ENCODE measurements at regions not wholly inside any gene's neighbourhood (a gene's known extent, or its start where the extent isn't known, plus 50 kb on each side); places are given as distances from the start of the nearest gene placed in this dataset.

GRCh38 chr18:1527805-1528204 is 623.1 kb downstream of the ADCYAP1 start:
- H3K4me3 ChIP-seq (ENCODE audit: low read depth, low read length) = no peak overlapping the region
- no peak for DNase-seq (ENCODE audit: low read depth)
- no peak for TF ChIP-seq MYC (IDR thresholded peaks at IDR 0.05; ENCODE audit: low read depth, low read length)
- TF ChIP-seq MAX (IDR thresholded peaks at IDR 0.05; ENCODE audit: low read depth, low read length) = no peak
- TF ChIP-seq POLR2A (IDR thresholded peaks at IDR 0.05; ENCODE audit: extremely low read depth, insufficient read length) = no peak
- no peak for TF ChIP-seq CTCF (IDR thresholded peaks at IDR 0.05; ENCODE audit: low read depth, low read length)

GRCh38 chr18:1528447-1528846 is 623.8 kb downstream of the ADCYAP1 start:
- TF ChIP-seq MAX (IDR thresholded peaks at IDR 0.05; ENCODE audit: low read depth, low read length) = no peak
- no peak for TF ChIP-seq MYC (IDR thresholded peaks at IDR 0.05; ENCODE audit: low read depth, low read length)
- no peak for TF ChIP-seq POLR2A (IDR thresholded peaks at IDR 0.05; ENCODE audit: extremely low read depth, insufficient read length)
- TF ChIP-seq CTCF (IDR thresholded peaks at IDR 0.05; ENCODE audit: low read depth, low read length) = no peak
- DNase-seq (ENCODE audit: low read depth) = no peak
- no peak overlapping the region for H3K4me3 ChIP-seq (ENCODE audit: low read depth, low read length)

GRCh38 chr18:1528964-1529509 is 624.4 kb downstream of the ADCYAP1 start:
- TF ChIP-seq CTCF (IDR thresholded peaks at IDR 0.05; ENCODE audit: low read depth, low read length) (no peak), MYC (IDR thresholded peaks at IDR 0.05; ENCODE audit: low read depth, low read length) (no peak), POLR2A (IDR thresholded peaks at IDR 0.05; ENCODE audit: extremely low read depth, insufficient read length) (no peak), MAX (IDR thresholded peaks at IDR 0.05; ENCODE audit: low read depth, low read length) (no peak)
- no peak overlapping the region for H3K4me3 ChIP-seq (ENCODE audit: low read depth, low read length)
- no peak for DNase-seq (ENCODE audit: low read depth)

GRCh38 chr18:1530650-1531049 is 626.0 kb downstream of the ADCYAP1 start:
- DNase-seq (ENCODE audit: low read depth) = no peak
- no peak overlapping the region for H3K4me3 ChIP-seq (ENCODE audit: low read depth, low read length)
- TF ChIP-seq CTCF (IDR thresholded peaks at IDR 0.05; ENCODE audit: low read depth, low read length) (no peak), POLR2A (IDR thresholded peaks at IDR 0.05; ENCODE audit: extremely low read depth, insufficient read length) (no peak), MYC (IDR thresholded peaks at IDR 0.05; ENCODE audit: low read depth, low read length) (no peak), MAX (IDR thresholded peaks at IDR 0.05; ENCODE audit: low read depth, low read length) (no peak)

- TF ChIP-seq POLR2A (IDR thresholded peaks at IDR 0.05; ENCODE audit: extremely low read depth, insufficient read length) (no peak), CTCF (IDR thresholded peaks at IDR 0.05; ENCODE audit: low read depth, low read length) (no peak), MYC (IDR thresholded peaks at IDR 0.05; ENCODE audit: low read depth, low read length) (no peak)
- DNase-seq (ENCODE audit: low read depth) = no peak
These were observed 634.6 kb downstream of the ADCYAP1 start for GRCh38 chr18:1539276-1539675.

GRCh38 chr18:1541478-1541877 is 636.8 kb downstream of the ADCYAP1 start:
- H3K4me3 ChIP-seq (ENCODE audit: low read depth, low read length) = no peak overlapping the region
- no peak for DNase-seq (ENCODE audit: low read depth)
- TF ChIP-seq CTCF (IDR thresholded peaks at IDR 0.05; ENCODE audit: low read depth, low read length) = no peak
- no peak for TF ChIP-seq MAX (IDR thresholded peaks at IDR 0.05; ENCODE audit: low read depth, low read length)
- no peak for TF ChIP-seq POLR2A (IDR thresholded peaks at IDR 0.05; ENCODE audit: extremely low read depth, insufficient read length)
- no peak for TF ChIP-seq MYC (IDR thresholded peaks at IDR 0.05; ENCODE audit: low read depth, low read length)

More at GRCh38 chr18:1539276-1539675, 634.6 kb downstream of the ADCYAP1 start:
- no peak overlapping the region for H3K4me3 ChIP-seq (ENCODE audit: low read depth, low read length)
